Left ventricle myocardium inferior (tissue), 1 donor: ENCODE measurements at regions not wholly inside any gene's neighbourhood (a gene's known extent, or its start where the extent isn't known, plus 50 kb on each side); places are given as distances from the start of the nearest gene placed in this dataset.

Experiments used
- DNase-seq: peaks from one replicate; pipeline ENCODE4 v3.0.0-alpha.2; 2020
- H3K27ac ChIP-seq: fragments of 200-600 bp; replicated peaks from 2 replicates; pipeline ENCODE4 v1.8.0; 2021
- H3K27me3 ChIP-seq: fragments of 200-600 bp; 2 replicates; pipeline ENCODE4 v1.8.0; 2021; ENCODE audit warnings: low read depth
- H3K36me3 ChIP-seq: fragments of 200-600 bp; 2 replicates; pipeline ENCODE4 v1.8.0; 2021
- H3K4me1 ChIP-seq: fragments of 200-600 bp; 2 replicates; pipeline ENCODE4 v1.8.0; 2021
- H3K4me3 ChIP-seq: fragments of 200-600 bp; 2 replicates; pipeline ENCODE4 v1.8.0; 2021; ENCODE audit warnings: mild to moderate bottlenecking, moderate library complexity
- H3K9me3 ChIP-seq: fragments of 200-600 bp; replicated peaks from 2 replicates; pipeline ENCODE4 v1.8.0; 2021
- CTCF ChIP-seq: fragments of 200-600 bp; IDR thresholded peaks from 2 replicates; pipeline ENCODE4 v1.8.0; 2021; ENCODE audit warnings: antibody characterized with exemption, mild to moderate bottlenecking, borderline replicate concordance
- intact Hi-C: fragments of 100-400 bp; cut with micrococcal nuclease; formaldehyde crosslinking; loops from one replicate; pipeline ENCODE4 v1.11.0; 2022
- donor health status: DM: no; HTN: yes; CAD: no; lungs with severe emphysema.

GRCh38 chr4:163913571-163913970 is 419.1 kb downstream of the TMA16 start:
- Histone ChIP-seq H3K27me3 (no peaks in the 10 kb centered on the region), H3K9me3 (no peaks in the 10 kb centered on the region), H3K36me3 (no peaks in the 10 kb centered on the region), H3K4me1 (no peaks in the 10 kb centered on the region), H3K27ac (no peak overlapping the region), H3K4me3 (no peak overlapping the region)
- no peak for DNase-seq
- TF ChIP-seq CTCF: no peak
- intact Hi-C loops: no loop called here

GRCh38 chr4:163915896-163916295 is 421.4 kb downstream of the TMA16 start:
- no peak for TF ChIP-seq CTCF
- H3K36me3 ChIP-seq: no peaks in the 10 kb centered on the region
- no peaks in the 10 kb centered on the region for H3K27me3 ChIP-seq
- intact Hi-C loops: no loop called here
- H3K27ac ChIP-seq: no peak overlapping the region
- no peak for DNase-seq
- H3K9me3 ChIP-seq: no peaks in the 10 kb centered on the region
- H3K4me3 ChIP-seq: no peak overlapping the region
- no peaks in the 10 kb centered on the region for H3K4me1 ChIP-seq

- intact Hi-C loops: no loop called here
- no peak for DNase-seq
- Histone ChIP-seq H3K9me3 (no peaks in the 10 kb centered on the region), H3K4me1 (no peaks in the 10 kb centered on the region), H3K27ac (no peak overlapping the region), H3K36me3 (no peaks in the 10 kb centered on the region), H3K4me3 (no peak overlapping the region), H3K27me3 (no peaks in the 10 kb centered on the region)
- no peak for TF ChIP-seq CTCF
Measured at GRCh38 chr4:163920426-163920825, 425.9 kb downstream of the TMA16 start.

DNA sequence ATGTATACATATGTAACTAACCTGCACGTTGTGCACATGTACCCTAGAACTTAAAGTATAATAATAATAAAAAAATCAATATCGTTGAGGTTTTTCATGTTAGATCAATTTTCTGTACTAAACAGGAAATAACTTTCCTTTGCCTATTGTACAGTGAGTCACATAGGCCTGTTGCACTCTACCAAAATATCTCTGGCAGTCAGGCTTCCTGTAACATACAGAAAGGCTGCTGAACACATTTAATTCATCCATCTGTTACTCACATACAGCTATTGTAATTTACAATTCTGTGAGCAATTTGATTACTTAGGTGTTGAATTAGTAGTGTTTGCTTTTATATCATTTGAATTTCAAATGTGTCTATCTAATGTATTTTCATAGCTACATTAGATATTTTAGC is 427.8 kb downstream of the TMA16 start:
- intact Hi-C loops: no loop called here
- H3K27ac ChIP-seq: no peak overlapping the region
- no peak overlapping the region for H3K4me3 ChIP-seq
- H3K9me3 ChIP-seq: no peaks in the 10 kb centered on the region
- no peaks in the 10 kb centered on the region for H3K36me3 ChIP-seq
- DNase-seq: no peak
- TF ChIP-seq CTCF: no peak
- H3K4me1 ChIP-seq: no peaks in the 10 kb centered on the region
- H3K27me3 ChIP-seq: no peaks in the 10 kb centered on the region

DNA sequence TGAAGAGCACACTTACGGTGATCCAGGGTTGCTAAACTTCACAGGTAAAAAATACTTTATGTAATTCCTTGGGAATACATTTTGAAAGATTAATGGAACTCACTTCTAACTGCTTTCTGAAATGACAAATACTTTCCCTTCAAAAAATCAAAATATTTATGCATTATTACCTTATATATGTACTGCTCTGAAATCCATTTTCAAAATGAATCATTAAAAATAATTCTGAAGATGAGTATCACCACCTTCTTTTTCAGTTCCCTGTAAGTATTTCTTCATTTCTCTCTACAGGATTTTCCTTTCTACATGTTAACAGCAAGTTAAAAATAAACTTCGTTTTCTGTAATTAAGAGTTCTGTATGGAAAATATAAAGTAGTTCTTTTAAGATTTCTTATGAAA is 428.6 kb downstream of the TMA16 start:
- DNase-seq: no peak
- no peak for TF ChIP-seq CTCF
- Histone ChIP-seq H3K27me3 (no peaks in the 10 kb centered on the region), H3K27ac (no peak overlapping the region), H3K36me3 (no peaks in the 10 kb centered on the region), H3K4me3 (no peak overlapping the region), H3K4me1 (no peaks in the 10 kb centered on the region), H3K9me3 (no peaks in the 10 kb centered on the region)
- intact Hi-C loops: no loop called here

- DNase-seq: no peak
- Histone ChIP-seq H3K27ac (no peak overlapping the region), H3K4me3 (no peak overlapping the region), H3K9me3 (no peaks in the 10 kb centered on the region), H3K27me3 (no peaks in the 10 kb centered on the region), H3K4me1 (no peaks in the 10 kb centered on the region), H3K36me3 (no peaks in the 10 kb centered on the region)
- no peak for TF ChIP-seq CTCF
- intact Hi-C loops: no loop called here
Measured at GRCh38 chr4:163930086-163930485, 435.6 kb downstream of the TMA16 start.
